ENCODE measurements at regions not wholly inside any gene's neighbourhood (a gene's known extent, or its start where the extent isn't known, plus 50 kb on each side); places are given as distances from the start of the nearest gene placed in this dataset.
"Not testable (repeated sequence)": the region's sequence is repeated elsewhere in the genome, so short reads cannot be mapped to it uniquely, and the experiment has no call there.

- Mint-ChIP-seq H3K36me3 (no peaks in the 10 kb centered on the region), H3K4me3 (no peak overlapping the region), H3K27me3 (peaks cover 3 to 10% of the 10 kb centered on the region in 2 donors), H3K9me3 (peaks cover 10 to 11% of the 10 kb centered on the region in 2 donors), H3K4me1 (no peaks in the 10 kb centered on the region), H3K27ac (no peak overlapping the region)
- ATAC-seq (replicated peaks) (no peak), DNase-seq (no peak)
Observed at GRCh38 chr11:7143908-7144307, 55.1 kb downstream of the RBMXL2 start.

GRCh38 chr11:7150104-7150503, 61.3 kb downstream of the RBMXL2 start:
- H3K9me3 Mint-ChIP-seq: peaks cover 10 to 24% of the 10 kb centered on the region in 2 donors

GRCh38 chr11:7154881-7155361, 66.1 kb downstream of the RBMXL2 start:
- Mint-ChIP-seq H3K9me3 (peaks cover 0 to 3% of the 10 kb centered on the region in 2 donors), H3K27me3 (peaks cover 14 to 32% of the 10 kb centered on the region in 2 donors)

More at GRCh38 chr11:7150104-7150503, 61.3 kb downstream of the RBMXL2 start:
- H3K36me3 Mint-ChIP-seq; H3K27ac Mint-ChIP-seq; ATAC-seq (replicated peaks); H3K4me3 Mint-ChIP-seq; DNase-seq; H3K4me1 Mint-ChIP-seq: not testable (repeated sequence)
- H3K27me3 Mint-ChIP-seq: peaks cover 0 to 27% of the 10 kb centered on the region in 2 donors

GRCh38 chr11:7160814-7161489, 72.2 kb downstream of the RBMXL2 start:
- Mint-ChIP-seq H3K27me3 (peaks cover 14 to 28% of the 10 kb centered on the region in 2 donors), H3K9me3 (no peaks in the 10 kb centered on the region), H3K4me3 (no peak overlapping the region), H3K4me1 (peaks cover 0 to 5% of the 10 kb centered on the region in 2 donors), H3K36me3 (no peaks in the 10 kb centered on the region), H3K27ac (no peak overlapping the region)
- ATAC-seq (replicated peaks) (peak; percentile 31 to 71), DNase-seq (no peak)

More at GRCh38 chr11:7154881-7155361, 66.1 kb downstream of the RBMXL2 start:
- peaks cover 0 to 5% of the 10 kb centered on the region in 2 donors for H3K4me1 Mint-ChIP-seq
- no peak overlapping the region for H3K4me3 Mint-ChIP-seq
- DNase-seq (no peak), ATAC-seq (replicated peaks) (no peak)
- H3K27ac Mint-ChIP-seq: no peak overlapping the region
- no peaks in the 10 kb centered on the region for H3K36me3 Mint-ChIP-seq

GRCh38 chr11:7165911-7166310, 77.1 kb downstream of the RBMXL2 start:
- no peaks in the 10 kb centered on the region for H3K36me3 Mint-ChIP-seq
- H3K9me3 Mint-ChIP-seq: no peaks in the 10 kb centered on the region
- no peak for DNase-seq
- H3K27me3 Mint-ChIP-seq: peaks cover 0 to 8% of the 10 kb centered on the region in 2 donors
- no peak overlapping the region for H3K4me3 Mint-ChIP-seq
- H3K27ac Mint-ChIP-seq: no peak overlapping the region
- ATAC-seq (replicated peaks): no peak
- H3K4me1 Mint-ChIP-seq: no peaks in the 10 kb centered on the region

GRCh38 chr11:7167976-7168740, 79.4 kb downstream of the RBMXL2 start:
- DNase-seq (no peak), ATAC-seq (replicated peaks) (no peak)
- H3K27me3 Mint-ChIP-seq: no peaks in the 10 kb centered on the region
- H3K36me3 Mint-ChIP-seq: no peaks in the 10 kb centered on the region
- no peaks in the 10 kb centered on the region for H3K9me3 Mint-ChIP-seq
- H3K27ac Mint-ChIP-seq: no peak overlapping the region
- H3K4me3 Mint-ChIP-seq: no peak overlapping the region
- H3K4me1 Mint-ChIP-seq: no peaks in the 10 kb centered on the region

- no peak overlapping the region for H3K27ac Mint-ChIP-seq
- no peaks in the 10 kb centered on the region for H3K36me3 Mint-ChIP-seq
- no peaks in the 10 kb centered on the region for H3K27me3 Mint-ChIP-seq
- no peak for DNase-seq
- ATAC-seq (replicated peaks): no peak
- H3K4me3 Mint-ChIP-seq: no peak overlapping the region
- no peaks in the 10 kb centered on the region for H3K9me3 Mint-ChIP-seq
- no peaks in the 10 kb centered on the region for H3K4me1 Mint-ChIP-seq
Observed at GRCh38 chr11:7168741-7168990, 79.9 kb downstream of the RBMXL2 start.

- H3K27me3 Mint-ChIP-seq: peaks cover 6 to 8% of the 10 kb centered on the region in 2 donors
- H3K4me3 Mint-ChIP-seq: no peak overlapping the region
- no peaks in the 10 kb centered on the region for H3K36me3 Mint-ChIP-seq
- ATAC-seq (replicated peaks) (no peak), DNase-seq (no peak)
- no peaks in the 10 kb centered on the region for H3K4me1 Mint-ChIP-seq
- no peak overlapping the region for H3K27ac Mint-ChIP-seq
- no peaks in the 10 kb centered on the region for H3K9me3 Mint-ChIP-seq
Observed at GRCh38 chr11:7170431-7170830, 81.3 kb upstream of the SYT9 start.

GRCh38 chr11:7175007-7175406, 76.7 kb upstream of the SYT9 start:
- DNase-seq (no peak), ATAC-seq (replicated peaks) (no peak)
- H3K36me3 Mint-ChIP-seq: no peaks in the 10 kb centered on the region
- H3K4me3 Mint-ChIP-seq: no peak overlapping the region
- no peak overlapping the region for H3K27ac Mint-ChIP-seq
- H3K27me3 Mint-ChIP-seq: peaks cover 11 to 13% of the 10 kb centered on the region in 2 donors
- H3K4me1 Mint-ChIP-seq: no peaks in the 10 kb centered on the region
- H3K9me3 Mint-ChIP-seq: no peaks in the 10 kb centered on the region

- H3K27me3 Mint-ChIP-seq: peaks cover 5 to 12% of the 10 kb centered on the region in 2 donors
- no peak overlapping the region for H3K4me3 Mint-ChIP-seq
- no peak for DNase-seq
- no peak overlapping the region for H3K27ac Mint-ChIP-seq
- ATAC-seq (replicated peaks): no peak
- no peaks in the 10 kb centered on the region for H3K4me1 Mint-ChIP-seq
- H3K36me3 Mint-ChIP-seq: no peaks in the 10 kb centered on the region
- peaks cover 11 to 13% of the 10 kb centered on the region in 2 donors for H3K9me3 Mint-ChIP-seq
Observed at GRCh38 chr11:7186190-7186589, 65.5 kb upstream of the SYT9 start.

- DNase-seq (no peak), ATAC-seq (replicated peaks) (no peak)
- Mint-ChIP-seq H3K27me3 (peaks cover 5 to 12% of the 10 kb centered on the region in 2 donors), H3K9me3 (peaks cover 11 to 13% of the 10 kb centered on the region in 2 donors), H3K36me3 (no peaks in the 10 kb centered on the region), H3K4me3 (no peak overlapping the region), H3K27ac (no peak overlapping the region), H3K4me1 (no peaks in the 10 kb centered on the region)
Observed at GRCh38 chr11:7186676-7187075, 65.0 kb upstream of the SYT9 start.

GRCh38 chr11:7192785-7193184, 58.9 kb upstream of the SYT9 start:
- H3K9me3 Mint-ChIP-seq; H3K27me3 Mint-ChIP-seq; H3K36me3 Mint-ChIP-seq; H3K4me1 Mint-ChIP-seq; H3K27ac Mint-ChIP-seq; H3K4me3 Mint-ChIP-seq; ATAC-seq (replicated peaks); DNase-seq: not testable (repeated sequence)

GRCh38 chr11:7196396-7197146, 55.1 kb upstream of the SYT9 start:
- DNase-seq (no peak), ATAC-seq (replicated peaks) (no peak)
- no peak overlapping the region for H3K27ac Mint-ChIP-seq
- H3K4me3 Mint-ChIP-seq: no peak overlapping the region
- H3K4me1 Mint-ChIP-seq: no peaks in the 10 kb centered on the region
- H3K9me3 Mint-ChIP-seq: no peaks in the 10 kb centered on the region
- H3K36me3 Mint-ChIP-seq: no peaks in the 10 kb centered on the region
- peaks cover 4 to 5% of the 10 kb centered on the region in 2 donors for H3K27me3 Mint-ChIP-seq

- DNase-seq: no peak
- H3K4me1 Mint-ChIP-seq: no peaks in the 10 kb centered on the region
- H3K9me3 Mint-ChIP-seq: no peaks in the 10 kb centered on the region
- H3K27ac Mint-ChIP-seq: no peak overlapping the region
- H3K36me3 Mint-ChIP-seq: no peaks in the 10 kb centered on the region
- H3K27me3 Mint-ChIP-seq: peaks cover 4 to 5% of the 10 kb centered on the region in 2 donors
- no peak for ATAC-seq (replicated peaks)
- no peak overlapping the region for H3K4me3 Mint-ChIP-seq
Observed at GRCh38 chr11:7197469-7197868, 54.2 kb upstream of the SYT9 start.

All from stimulated activated naive B cell treated with anti-CD40 and anti-IgM and Interleukin-4, amounts not matched to agents 10 μg/mL and 1 μg/mL and 100 μg/mL, for 72 hours (primary cell).